Hindlimb muscle (tissue), 1 donor: ENCODE measurements at regions not wholly inside any gene's neighbourhood (a gene's known extent, or its start where the extent isn't known, plus 50 kb on each side); places are given as distances from the start of the nearest gene placed in this dataset.
A peak's percentile ranks its signal among the peaks of the same experiment; 100 is the strongest.

Experiments
- DNase-seq: peaks from one replicate; pipeline ENCODE4 v3.0.0-alpha.2; 2013

- DNase-seq, result no peak
These were observed 198.1 kb upstream of the TBX3 start for GRCh38 chr12:114882083-114882482.

GRCh38 chr12:114879354-114879753 lies 195.4 kb upstream of the TBX3 start:
- DNase-seq, result no peak

- DNase-seq, result no peak
These were observed 194.8 kb upstream of the TBX3 start for GRCh38 chr12:114878781-114879180.

GRCh38 chr12:114876968-114877680 lies 193.1 kb upstream of the TBX3 start:
- no peak for DNase-seq

- no peak for DNase-seq
These were observed 191.3 kb upstream of the TBX3 start for GRCh38 chr12:114875313-114875712.

- DNase-seq, result no peak
These were observed 189.7 kb upstream of the TBX3 start for GRCh38 chr12:114873656-114874055.

- peak; percentile 54 for DNase-seq
These were observed 185.2 kb upstream of the TBX3 start for GRCh38 chr12:114868995-114869834.

- DNase-seq, result no peak
These were observed 182.4 kb upstream of the TBX3 start for GRCh38 chr12:114866331-114866730.

GRCh38 chr12:114864837-114865551 lies 181.0 kb upstream of the TBX3 start:
- DNase-seq, result peak; percentile 58

- DNase-seq, result no peak
These were observed 179.9 kb upstream of the TBX3 start for GRCh38 chr12:114863911-114864310.

GRCh38 chr12:114860969-114861368 lies 177.0 kb upstream of the TBX3 start:
- no peak for DNase-seq

GRCh38 chr12:114858388-114859146 lies 174.6 kb upstream of the TBX3 start:
- no peak for DNase-seq

- no peak for DNase-seq
These were observed 171.7 kb upstream of the TBX3 start for GRCh38 chr12:114855678-114856077.

- DNase-seq, result no peak
These were observed 169.1 kb upstream of the TBX3 start for GRCh38 chr12:114852976-114853529.

GRCh38 chr12:114851981-114852380 lies 168.0 kb upstream of the TBX3 start:
- DNase-seq, result no peak

- no peak for DNase-seq
These were observed 166.8 kb upstream of the TBX3 start for GRCh38 chr12:114850661-114851275.

GRCh38 chr12:114848666-114849065 lies 164.7 kb upstream of the TBX3 start:
- no peak for DNase-seq

GRCh38 chr12:114847441-114848035 lies 163.6 kb upstream of the TBX3 start:
- no peak for DNase-seq

- DNase-seq, result no peak
These were observed 162.8 kb upstream of the TBX3 start for GRCh38 chr12:114846771-114847170.

GRCh38 chr12:114841557-114842251 lies 157.7 kb upstream of the TBX3 start:
- no peak for DNase-seq

- DNase-seq, result no peak
These were observed 154.5 kb upstream of the TBX3 start for GRCh38 chr12:114838480-114838879.
